Trophoblast cell (in vitro differentiated cells and primary cell): ENCODE measurements at regions not wholly inside any gene's neighbourhood (a gene's known extent, or its start where the extent isn't known, plus 50 kb on each side); places are given as distances from the start of the nearest gene placed in this dataset.

Experiments
- DNase-seq, 2 donors: peaks; one replicate each; pipeline ENCODE4 v3.0.0-alpha.2; 2016
- H2AFZ ChIP-seq: 2 replicates; pipeline ENCODE4 v1.6.1; 2013; ENCODE audit warnings: low read length, moderate library complexity, mild to moderate bottlenecking; ENCODE audit not compliant: insufficient read depth, poor library complexity
- H2AK5ac ChIP-seq: 2 replicates; pipeline ENCODE4 v1.6.1; 2013; ENCODE audit warnings: mild to moderate bottlenecking, low read length
- H2BK120ac ChIP-seq: 2 replicates; pipeline ENCODE4 v1.6.1; 2013; ENCODE audit warnings: low read length, mild to moderate bottlenecking, moderate library complexity; ENCODE audit not compliant: insufficient read depth, poor library complexity
- H2BK12ac ChIP-seq: 2 replicates; pipeline ENCODE4 v1.6.1; 2013; ENCODE audit warnings: mild to moderate bottlenecking, low read length, moderate library complexity
- H2BK5ac ChIP-seq: 2 replicates; pipeline ENCODE4 v1.6.1; 2013; ENCODE audit warnings: low read length, low read depth, moderate library complexity, mild to moderate bottlenecking; ENCODE audit not compliant: poor library complexity
- H3K14ac ChIP-seq: 2 replicates; pipeline ENCODE4 v1.6.1; 2013; ENCODE audit warnings: mild to moderate bottlenecking, low read length
- H3K18ac ChIP-seq: 2 replicates; pipeline ENCODE4 v1.6.1; 2013; ENCODE audit warnings: mild to moderate bottlenecking, low read length
- H3K23ac ChIP-seq: 2 replicates; pipeline ENCODE4 v1.6.1; 2013; ENCODE audit warnings: low read length
- H3K27ac ChIP-seq: 2 replicates; pipeline ENCODE4 v1.5.1; 2013; ENCODE audit warnings: low read depth, mild to moderate bottlenecking, inconsistent platforms, low read length, moderate library complexity
- H3K27me3 ChIP-seq: 2 replicates; pipeline ENCODE4 v1.6.1; 2013; ENCODE audit warnings: inconsistent platforms, mild to moderate bottlenecking, low read length, moderate library complexity; ENCODE audit not compliant: insufficient read depth
- H3K36me3 ChIP-seq, 2 experiments: 1 replicate in 1 of 2; 2 replicates in 1 of 2; pipeline ENCODE4 v1.6.1; 2013; ENCODE audit warnings: low read length in 2 of 2, mild to moderate bottlenecking in 2 of 2, moderate library complexity in 1 of 2; ENCODE audit not compliant: insufficient read depth in 2 of 2, control insufficient read depth in 1 of 2
- H3K4ac ChIP-seq: 2 replicates; pipeline ENCODE4 v1.6.1; 2013; ENCODE audit warnings: low read depth, mild to moderate bottlenecking, low read length, moderate library complexity
- H3K4me1 ChIP-seq, 2 experiments: 1 replicate in 1 of 2; 2 replicates in 1 of 2; pipeline ENCODE4 v1.6.1; 2013; ENCODE audit warnings: low read length in 2 of 2, mild to moderate bottlenecking in 2 of 2, moderate library complexity in 1 of 2; ENCODE audit not compliant: insufficient read depth in 2 of 2, control insufficient read depth in 1 of 2
- H3K4me2 ChIP-seq: 2 replicates; pipeline ENCODE4 v1.6.1; 2013; ENCODE audit warnings: inconsistent platforms, mild to moderate bottlenecking, low read length, moderate library complexity
- H3K4me3 ChIP-seq: 2 replicates; pipeline ENCODE4 v1.5.1; 2013; ENCODE audit warnings: mild to moderate bottlenecking, low read depth, low read length, inconsistent platforms
- H3K79me1 ChIP-seq: one replicate; pipeline ENCODE4 v1.6.1; 2013; ENCODE audit warnings: low read length
- H3K79me2 ChIP-seq: 2 replicates; pipeline ENCODE4 v1.6.1; 2013; ENCODE audit warnings: low read length, mild to moderate bottlenecking; ENCODE audit not compliant: control insufficient read depth, insufficient read depth, poor library complexity
- H3K9ac ChIP-seq: 2 replicates; pipeline ENCODE4 v1.6.1; 2013; ENCODE audit warnings: mild to moderate bottlenecking, low read length
- H3K9me3 ChIP-seq: 2 replicates; pipeline ENCODE4 v1.6.1; 2013; ENCODE audit warnings: low read depth, mild to moderate bottlenecking, control low read depth, inconsistent platforms, low read length; ENCODE audit not compliant: insufficient read depth
- H4K12ac ChIP-seq: 2 replicates; pipeline ENCODE4 v1.6.1; 2013; ENCODE audit warnings: low read depth, mild to moderate bottlenecking, low read length, moderate library complexity
- H4K8ac ChIP-seq: 2 replicates; pipeline ENCODE4 v1.6.1; 2013; ENCODE audit warnings: low read depth, mild to moderate bottlenecking, low read length, moderate library complexity
- H4K91ac ChIP-seq: one replicate; pipeline ENCODE4 v1.6.1; 2013; ENCODE audit warnings: low read depth, mild to moderate bottlenecking, low read length, moderate library complexity
- WGBS: extraction: QIAGEN DNeasy Blood & Tissue Kit; methylation state at CpG from one replicate; pipeline ENCODE4 v1.1.7; 2013; ENCODE audit warnings: missing lambda C conversion rate; ENCODE audit not compliant: insufficient read length, insufficient coverage; ENCODE audit errors: extremely low coverage; 5-methylcytosine and 5-hydroxymethylcytosine counted together

DNA sequence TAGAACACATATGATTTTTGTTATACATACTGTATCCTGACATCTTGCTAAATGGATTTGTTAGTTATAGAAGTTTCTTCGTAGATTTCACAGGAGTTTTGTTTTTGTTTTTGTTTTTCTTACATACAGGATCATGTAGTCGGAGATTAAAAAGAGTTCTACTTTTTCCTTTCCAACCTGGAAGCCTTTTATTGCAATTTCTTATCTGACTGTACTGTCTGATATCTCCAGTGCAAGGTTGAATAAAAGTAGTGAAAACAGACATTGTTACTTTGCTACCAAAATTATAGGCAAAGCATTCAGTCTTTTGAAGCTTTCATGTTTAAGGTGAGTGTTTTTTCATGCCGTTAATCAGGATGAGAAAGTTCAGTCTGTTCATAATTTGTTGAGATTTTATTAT lies 117.4 kb upstream of the PRSS3 start:
- Histone ChIP-seq H3K14ac (no peak overlapping the region), H3K79me1 (no peaks in the 10 kb centered on the region), H2AFZ (no peak overlapping the region), H2AK5ac (no peak overlapping the region), H4K8ac (no peak overlapping the region), H3K4me2 (no peak overlapping the region), H2BK12ac (no peak overlapping the region), H3K79me2 (no peaks in the 10 kb centered on the region), H3K9ac (no peak overlapping the region), H3K18ac (no peak overlapping the region), H3K36me3 (no peaks in the 10 kb centered on the region), H3K4me3 (no peak overlapping the region), H3K4me1 (no peaks in the 10 kb centered on the region), H3K4ac (no peak overlapping the region), H2BK5ac (no peak overlapping the region), H3K23ac (no peak overlapping the region), H3K27ac (no peak overlapping the region), H3K27me3 (no peaks in the 10 kb centered on the region), H4K91ac (no peak overlapping the region), H2BK120ac (no peak overlapping the region), H4K12ac (no peak overlapping the region), H3K9me3 (no peaks in the 10 kb centered on the region)
- WGBS: no CpG with 5 or more reads among the region's 3 CpGs
- DNase-seq: no peak

GRCh38 chr9:33682551-33682950 lies 112.8 kb upstream of the PRSS3 start:
- no peak overlapping the region for H2BK12ac ChIP-seq
- no peak overlapping the region for H3K4ac ChIP-seq
- no peaks in the 10 kb centered on the region for H3K79me2 ChIP-seq
- H3K36me3 ChIP-seq: no peaks in the 10 kb centered on the region
- no peaks in the 10 kb centered on the region for H3K27me3 ChIP-seq
- no peak overlapping the region for H3K18ac ChIP-seq
- no peak overlapping the region for H4K12ac ChIP-seq
- H2BK5ac ChIP-seq: no peak overlapping the region
- no peak overlapping the region for H3K4me3 ChIP-seq
- no peak overlapping the region for H3K14ac ChIP-seq
- no peak overlapping the region for H3K9ac ChIP-seq
- H2AK5ac ChIP-seq: no peak overlapping the region
- no peaks in the 10 kb centered on the region for H3K9me3 ChIP-seq
- no peak overlapping the region for H2AFZ ChIP-seq
- H2BK120ac ChIP-seq: no peak overlapping the region
- no peak overlapping the region for H3K4me2 ChIP-seq
- DNase-seq: no peak
- no peak overlapping the region for H3K27ac ChIP-seq
- H3K4me1 ChIP-seq: no peaks in the 10 kb centered on the region
- no peaks in the 10 kb centered on the region for H3K79me1 ChIP-seq
- H4K8ac ChIP-seq: no peak overlapping the region
- no peak overlapping the region for H4K91ac ChIP-seq
- no peak overlapping the region for H3K23ac ChIP-seq
- no CpG with 5 or more reads among the region's 3 CpGs for WGBS

- no peak overlapping the region for H3K4me2 ChIP-seq
- no peaks in the 10 kb centered on the region for H3K9me3 ChIP-seq
- no peak overlapping the region for H3K4ac ChIP-seq
- H3K14ac ChIP-seq: no peak overlapping the region
- no peak overlapping the region for H2BK12ac ChIP-seq
- no peak overlapping the region for H2AK5ac ChIP-seq
- no peaks in the 10 kb centered on the region for H3K79me2 ChIP-seq
- H3K18ac ChIP-seq: no peak overlapping the region
- H2BK5ac ChIP-seq: no peak overlapping the region
- no peak overlapping the region for H2BK120ac ChIP-seq
- no peaks in the 10 kb centered on the region for H3K79me1 ChIP-seq
- H3K23ac ChIP-seq: no peak overlapping the region
- no peaks in the 10 kb centered on the region for H3K36me3 ChIP-seq
- DNase-seq: no peak
- no peak overlapping the region for H3K4me3 ChIP-seq
- no peak overlapping the region for H4K12ac ChIP-seq
- H3K27ac ChIP-seq: no peak overlapping the region
- no peak overlapping the region for H3K9ac ChIP-seq
- no peaks in the 10 kb centered on the region for H3K4me1 ChIP-seq
- no peak overlapping the region for H4K8ac ChIP-seq
- H3K27me3 ChIP-seq: no peaks in the 10 kb centered on the region
- H4K91ac ChIP-seq: no peak overlapping the region
- no peak overlapping the region for H2AFZ ChIP-seq
Measured at GRCh38 chr9:33684831-33685230, 110.5 kb upstream of the PRSS3 start.

GRCh38 chr9:33686942-33687341 lies 108.4 kb upstream of the PRSS3 start:
- Histone ChIP-seq H4K91ac (no peak overlapping the region), H2BK120ac (no peak overlapping the region), H3K27me3 (no peaks in the 10 kb centered on the region), H3K18ac (no peak overlapping the region), H4K12ac (no peak overlapping the region), H3K4me2 (no peak overlapping the region), H2BK5ac (no peak overlapping the region), H2AK5ac (no peak overlapping the region), H3K79me2 (no peaks in the 10 kb centered on the region), H2BK12ac (no peak overlapping the region), H3K9me3 (no peaks in the 10 kb centered on the region), H2AFZ (no peak overlapping the region), H3K23ac (no peak overlapping the region), H3K79me1 (no peaks in the 10 kb centered on the region), H3K14ac (no peak overlapping the region), H3K4me3 (no peak overlapping the region), H3K4ac (no peak overlapping the region), H3K27ac (no peak overlapping the region), H3K36me3 (no peaks in the 10 kb centered on the region), H4K8ac (no peak overlapping the region), H3K4me1 (no peaks in the 10 kb centered on the region), H3K9ac (no peak overlapping the region)
- no CpG with 5 or more reads among the region's 4 CpGs for WGBS
- no peak for DNase-seq

- Histone ChIP-seq H3K4me2 (no peak overlapping the region), H3K27ac (no peak overlapping the region), H3K4ac (no peak overlapping the region), H3K9me3 (no peaks in the 10 kb centered on the region), H2AK5ac (no peak overlapping the region), H3K4me3 (no peak overlapping the region), H2BK12ac (no peak overlapping the region), H2BK120ac (no peak overlapping the region), H3K14ac (no peak overlapping the region), H4K91ac (no peak overlapping the region), H3K79me1 (no peaks in the 10 kb centered on the region), H3K18ac (no peak overlapping the region), H2AFZ (no peak overlapping the region), H3K36me3 (no peaks in the 10 kb centered on the region), H4K12ac (no peak overlapping the region), H3K9ac (no peak overlapping the region), H2BK5ac (no peak overlapping the region), H3K79me2 (no peaks in the 10 kb centered on the region), H3K4me1 (no peaks in the 10 kb centered on the region), H3K27me3 (no peaks in the 10 kb centered on the region), H4K8ac (no peak overlapping the region), H3K23ac (no peak overlapping the region)
- no CpG with 5 or more reads among the region's 2 CpGs for WGBS
- DNase-seq: peak in 1 of 2 donors; percentile 1
Measured at GRCh38 chr9:33687779-33688178, 107.6 kb upstream of the PRSS3 start.
